HEK293T (cell line): ENCODE measurements at regions not wholly inside any gene's neighbourhood (a gene's known extent, or its start where the extent isn't known, plus 50 kb on each side); places are given as distances from the start of the nearest gene placed in this dataset.

Source experiments
- FOXK2 ChIP-seq: fragments of 450-650 bp; IDR thresholded peaks from 2 replicates; pipeline ENCODE4 v1.6.1; 2016; ENCODE audit warnings: mild to moderate bottlenecking
- FOXM1 ChIP-seq: fragments of 450-650 bp; IDR thresholded peaks from 2 replicates; pipeline ENCODE4 v1.6.1; 2017; ENCODE audit warnings: mild to moderate bottlenecking, borderline replicate concordance

DNA sequence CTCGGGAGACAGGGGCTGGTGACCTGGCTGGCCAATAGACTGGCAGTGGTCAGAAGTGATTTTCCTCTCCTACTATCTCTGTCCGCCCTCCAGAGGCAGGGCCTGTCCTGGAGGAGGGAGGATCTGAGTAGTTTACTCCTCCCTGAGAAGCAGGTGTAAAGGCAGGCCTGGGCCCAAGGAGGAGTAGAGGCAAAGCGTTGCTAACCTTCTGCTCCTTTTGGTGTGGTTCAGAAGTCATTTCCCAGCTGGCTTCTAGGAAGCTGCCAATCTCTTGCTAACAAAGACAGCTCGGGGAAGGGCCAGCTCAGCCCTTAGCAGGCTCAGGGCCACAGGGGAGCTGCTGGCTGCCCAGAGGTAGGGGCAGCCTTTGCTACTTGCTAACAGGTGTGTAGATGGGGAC lies 151.1 kb upstream of the NECTIN1 start:
- TF ChIP-seq FOXK2 (no peak), FOXM1 (no peak)
